Omental fat pad (tissue), 3 donors: ENCODE measurements at regions not wholly inside any gene's neighbourhood (a gene's known extent, or its start where the extent isn't known, plus 50 kb on each side); places are given as distances from the start of the nearest gene placed in this dataset.

ENCODE experiments used
- ATAC-seq: fragments of 150-250 bp; one replicate; pipeline ENCODE4 v1.9.1; 2016; ENCODE audit warnings: mild to moderate bottlenecking, moderate library complexity; ENCODE audit not compliant: low FRiP score
- DNase-seq: peaks from one replicate; pipeline ENCODE4 v3.0.0-alpha.2; 2019; ENCODE audit warnings: low spot score
- TF ChIP-seq, protein P1 (sequence below), 3 donors: fragments of 450-650 bp; IDR thresholded peaks; one replicate each; pipeline ENCODE4 v1.5.1; 2016 to 2017; ENCODE audit warnings: antibody characterized with exemption in 3 of 3, mild to moderate bottlenecking in 3 of 3, moderate library complexity in 2 of 3

DNA sequence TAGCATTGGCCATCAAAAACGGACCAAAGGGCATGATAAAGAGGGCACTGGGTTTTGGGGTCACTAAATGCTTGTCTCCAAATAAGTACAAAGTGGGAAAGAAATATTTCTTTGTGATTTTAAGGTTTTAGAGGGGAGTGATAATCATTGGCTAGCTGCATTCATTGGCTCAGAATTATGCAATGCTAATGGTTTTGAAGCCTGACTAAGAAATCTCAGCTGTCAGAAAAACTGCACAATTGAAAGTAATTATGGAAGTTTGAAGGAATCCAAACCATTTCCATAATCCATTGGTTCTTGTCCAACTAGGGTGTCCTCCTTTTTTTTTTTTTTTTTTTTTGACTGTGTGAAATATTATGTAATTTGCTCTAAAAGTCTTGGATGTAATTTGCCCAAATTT is 88.2 kb upstream of the ARGLU1 start:
- TF ChIP-seq, protein P1, sequence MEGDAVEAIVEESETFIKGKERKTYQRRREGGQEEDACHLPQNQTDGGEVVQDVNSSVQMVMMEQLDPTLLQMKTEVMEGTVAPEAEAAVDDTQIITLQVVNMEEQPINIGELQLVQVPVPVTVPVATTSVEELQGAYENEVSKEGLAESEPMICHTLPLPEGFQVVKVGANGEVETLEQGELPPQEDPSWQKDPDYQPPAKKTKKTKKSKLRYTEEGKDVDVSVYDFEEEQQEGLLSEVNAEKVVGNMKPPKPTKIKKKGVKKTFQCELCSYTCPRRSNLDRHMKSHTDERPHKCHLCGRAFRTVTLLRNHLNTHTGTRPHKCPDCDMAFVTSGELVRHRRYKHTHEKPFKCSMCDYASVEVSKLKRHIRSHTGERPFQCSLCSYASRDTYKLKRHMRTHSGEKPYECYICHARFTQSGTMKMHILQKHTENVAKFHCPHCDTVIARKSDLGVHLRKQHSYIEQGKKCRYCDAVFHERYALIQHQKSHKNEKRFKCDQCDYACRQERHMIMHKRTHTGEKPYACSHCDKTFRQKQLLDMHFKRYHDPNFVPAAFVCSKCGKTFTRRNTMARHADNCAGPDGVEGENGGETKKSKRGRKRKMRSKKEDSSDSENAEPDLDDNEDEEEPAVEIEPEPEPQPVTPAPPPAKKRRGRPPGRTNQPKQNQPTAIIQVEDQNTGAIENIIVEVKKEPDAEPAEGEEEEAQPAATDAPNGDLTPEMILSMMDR (IDR thresholded peaks at IDR 0.05), result no peak
- no peak for ATAC-seq
- no peak for DNase-seq

- DNase-seq (no peak), ATAC-seq (no peak)
- TF ChIP-seq, protein P1 (IDR thresholded peaks at IDR 0.05), result no peak
Measured at GRCh38 chr13:106651442-106651841, 83.5 kb upstream of the ARGLU1 start.

- DNase-seq, result no peak
- ATAC-seq, result no peak
- TF ChIP-seq, protein P1 (IDR thresholded peaks at IDR 0.05), result no peak
Measured at GRCh38 chr13:106650690-106651205, 82.8 kb upstream of the ARGLU1 start.

- no peak for ATAC-seq
- DNase-seq, result no peak
- TF ChIP-seq, protein P1 (IDR thresholded peaks at IDR 0.05), result no peak
Measured at GRCh38 chr13:106649495-106649894, 81.6 kb upstream of the ARGLU1 start.

GRCh38 chr13:106640515-106640914 is 72.6 kb upstream of the ARGLU1 start:
- DNase-seq (no peak), ATAC-seq (no peak)
- TF ChIP-seq, protein P1 (IDR thresholded peaks at IDR 0.05), result no peak

DNA sequence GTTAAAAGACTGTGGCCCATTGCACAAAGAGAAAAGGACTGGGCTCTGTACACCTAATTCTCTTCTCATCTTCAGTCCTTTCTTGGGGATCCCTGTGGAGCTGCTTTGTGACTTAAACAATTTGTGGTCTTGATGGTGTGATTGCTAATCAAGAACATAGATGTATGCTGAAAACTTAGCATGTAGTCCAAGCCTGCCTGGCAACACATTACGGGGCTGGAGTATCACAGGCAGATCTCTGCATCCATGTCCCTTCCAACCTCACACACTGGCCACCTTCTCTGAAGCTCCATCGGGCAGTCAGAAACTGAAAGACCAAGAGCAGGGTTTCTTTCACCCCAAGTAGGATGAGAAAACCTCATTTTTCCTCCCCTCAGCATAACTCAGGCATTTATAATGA is 69.6 kb upstream of the ARGLU1 start:
- ATAC-seq (no peak), DNase-seq (no peak)
- TF ChIP-seq, protein P1 (IDR thresholded peaks at IDR 0.05), result no peak

- ATAC-seq (no peak), DNase-seq (no peak)
- TF ChIP-seq, protein P1 (IDR thresholded peaks at IDR 0.05), result no peak
Measured at GRCh38 chr13:106636492-106636891, 68.6 kb upstream of the ARGLU1 start.
